ENCODE measurements at regions not wholly inside any gene's neighbourhood (a gene's known extent, or its start where the extent isn't known, plus 50 kb on each side); places are given as distances from the start of the nearest gene placed in this dataset.
"Not testable (repeated sequence)": the region's sequence is repeated elsewhere in the genome, so short reads cannot be mapped to it uniquely, and the experiment has no call there.

- Histone ChIP-seq H3K4me3 (no peak overlapping the region), H4K20me1 (ENCODE audit: insufficient read depth) (no peaks in the 10 kb centered on the region), H3K4me1 (replicated peaks; ENCODE audit: insufficient read depth) (no peaks in the 10 kb centered on the region), H3F3A (ENCODE audit: insufficient read depth, low read depth) (no peaks in the 10 kb centered on the region), H3K79me2 (ENCODE audit: low read depth) (no peaks in the 10 kb centered on the region), H3K36me3 (ENCODE audit: low read depth) (no peaks in the 10 kb centered on the region), H3K27ac (no peak overlapping the region), H3K9me3 (ENCODE audit: insufficient read depth, low read depth) (peaks cover 4% of the 10 kb centered on the region; the same call in 1 of the 2 replicates), H3K4me2 (no peak overlapping the region), H2AFZ (no peak overlapping the region), H3K27me3 (ENCODE audit: insufficient read depth, low read depth) (no peaks in the 10 kb centered on the region), H3K9me2 (ENCODE audit: insufficient read depth) (no peaks in the 10 kb centered on the region)
- ChIA-PET CTCF (no interaction called here), POLR2A (ENCODE audit: unreplicated experiment) (no interaction called here)
- BruUV-seq (replicated peaks) = no TSS peak
- TF ChIP-seq EZH2 (IDR thresholded peaks at IDR 0.05; ENCODE audit: low read depth) = no peak
- intact Hi-C loops (cut with micrococcal nuclease; ENCODE audit: unreplicated experiment) = no loop called here
- no peak for DNase-seq
Measured at GRCh38 chr20:30937790-30938189, 319.7 kb upstream of the DEFB115 start.

- Histone ChIP-seq H3K27me3 (ENCODE audit: insufficient read depth, low read depth) (no peaks in the 10 kb centered on the region), H2AFZ (no peak overlapping the region), H3K4me3 (no peak overlapping the region), H4K20me1 (ENCODE audit: insufficient read depth) (no peaks in the 10 kb centered on the region), H3F3A (ENCODE audit: insufficient read depth, low read depth) (no peaks in the 10 kb centered on the region), H3K9me2 (ENCODE audit: insufficient read depth) (no peaks in the 10 kb centered on the region), H3K79me2 (ENCODE audit: low read depth) (no peaks in the 10 kb centered on the region), H3K27ac (no peak overlapping the region), H3K9me3 (ENCODE audit: insufficient read depth, low read depth) (no peaks in the 10 kb centered on the region), H3K36me3 (ENCODE audit: low read depth) (no peaks in the 10 kb centered on the region), H3K4me1 (replicated peaks; ENCODE audit: insufficient read depth) (no peaks in the 10 kb centered on the region), H3K4me2 (no peak overlapping the region)
- TF ChIP-seq EZH2 (IDR thresholded peaks at IDR 0.05; ENCODE audit: low read depth) = no peak
- TF ChIP-seq CTCF (conservative IDR thresholded peaks at IDR 0.05) = no peak
- intact Hi-C loops (cut with micrococcal nuclease; ENCODE audit: unreplicated experiment) = no loop called here
- BruUV-seq (replicated peaks) = no TSS peak
- DNase-seq = no peak
- POLR2A ChIA-PET (ENCODE audit: unreplicated experiment) = interaction anchor here (0.5 kb wide), 1 partner anchor 1117 kb away, joined by 3 read pairs; no protein-coding TSS in a partner anchor
- CTCF ChIA-PET = no interaction called here
Measured at GRCh38 chr20:30949761-30950160, 307.7 kb upstream of the DEFB115 start.

- H3K9me2 ChIP-seq (ENCODE audit: insufficient read depth); H3K4me2 ChIP-seq; H3K4me1 ChIP-seq (replicated peaks; ENCODE audit: insufficient read depth); H3K4me3 ChIP-seq; H4K20me1 ChIP-seq (ENCODE audit: insufficient read depth); BruUV-seq (replicated peaks); H2AFZ ChIP-seq; H3K36me3 ChIP-seq (ENCODE audit: low read depth); POLR2A ChIA-PET (ENCODE audit: unreplicated experiment); H3K9me3 ChIP-seq (ENCODE audit: insufficient read depth, low read depth); DNase-seq; H3K79me2 ChIP-seq (ENCODE audit: low read depth); intact Hi-C loops (cut with micrococcal nuclease; ENCODE audit: unreplicated experiment); H3K27ac ChIP-seq; CTCF ChIA-PET; H3F3A ChIP-seq (ENCODE audit: insufficient read depth, low read depth); H3K27me3 ChIP-seq (ENCODE audit: insufficient read depth, low read depth): not testable (repeated sequence)
Measured at GRCh38 chr20:30951088-30951487, 306.4 kb upstream of the DEFB115 start.

GRCh38 chr20:30956649-30957048 is 300.8 kb upstream of the DEFB115 start:
- H4K20me1 ChIP-seq (ENCODE audit: insufficient read depth); H3K4me3 ChIP-seq; H3K4me1 ChIP-seq (replicated peaks; ENCODE audit: insufficient read depth); intact Hi-C loops (cut with micrococcal nuclease; ENCODE audit: unreplicated experiment); H3K27me3 ChIP-seq (ENCODE audit: insufficient read depth, low read depth); H3K27ac ChIP-seq; POLR2A ChIA-PET (ENCODE audit: unreplicated experiment); H3K79me2 ChIP-seq (ENCODE audit: low read depth); H3K9me2 ChIP-seq (ENCODE audit: insufficient read depth); DNase-seq; BruUV-seq (replicated peaks); H3F3A ChIP-seq (ENCODE audit: insufficient read depth, low read depth); H3K9me3 ChIP-seq (ENCODE audit: insufficient read depth, low read depth); H2AFZ ChIP-seq; CTCF ChIA-PET; H3K36me3 ChIP-seq (ENCODE audit: low read depth); H3K4me2 ChIP-seq: not testable (repeated sequence)

GRCh38 chr20:30959208-30959607 is 298.3 kb upstream of the DEFB115 start:
- H3K9me3 ChIP-seq (ENCODE audit: insufficient read depth, low read depth); H2AFZ ChIP-seq; POLR2A ChIA-PET (ENCODE audit: unreplicated experiment); H3K4me3 ChIP-seq; H3K36me3 ChIP-seq (ENCODE audit: low read depth); H3K9me2 ChIP-seq (ENCODE audit: insufficient read depth); H3K4me1 ChIP-seq (replicated peaks; ENCODE audit: insufficient read depth); H3K27me3 ChIP-seq (ENCODE audit: insufficient read depth, low read depth); BruUV-seq (replicated peaks); DNase-seq; H3K79me2 ChIP-seq (ENCODE audit: low read depth); H3K27ac ChIP-seq; intact Hi-C loops (cut with micrococcal nuclease; ENCODE audit: unreplicated experiment); H4K20me1 ChIP-seq (ENCODE audit: insufficient read depth); H3K4me2 ChIP-seq; H3F3A ChIP-seq (ENCODE audit: insufficient read depth, low read depth); CTCF ChIA-PET: not testable (repeated sequence)

Measured in PC-9 (cell line).